Panc1 (cell line): ENCODE measurements at regions not wholly inside any gene's neighbourhood (a gene's known extent, or its start where the extent isn't known, plus 50 kb on each side); places are given as distances from the start of the nearest gene placed in this dataset.

Source experiments
- ATAC-seq: fragments of 200-7000 bp; cut with Tn5 transposase; 2 replicates; pipeline ENCODE4 v1.9.1; 2020; ENCODE audit warnings: mild to moderate bottlenecking, moderate library complexity
- BruUV-seq: library from RNA; stranded (reverse); fragments of 400-500 nt; replicated peaks from 2 replicates; lab custom pipeline; 2021; lab: Mats Ljungman, UMichigan
- CTCF ChIA-PET: fragments of 300-600 bp; sonication (Branson Sonifier 250); formaldehyde crosslinking; loops from one replicate; lab custom pipeline; 2022; ENCODE audit warnings: antibody characterized with exemption; lab: Charles Lee
- POLR2A ChIA-PET: fragments of 300-600 bp; sonication (Branson Sonifier 250); formaldehyde crosslinking; loops from one replicate; lab custom pipeline; 2022; ENCODE audit warnings: antibody characterized with exemption; lab: Charles Lee
- DNase-seq: peaks from one replicate; pipeline ENCODE4 v3.0.0-alpha.2; 2010; ENCODE audit warnings: low read depth, low spot score
- H3K27ac ChIP-seq: 2 replicates; pipeline ENCODE4 v1.5.1; 2011; ENCODE audit warnings: mild to moderate bottlenecking, low read length, inconsistent platforms
- H3K27me3 ChIP-seq: fragments of 200-500 bp; sonication (Bioruptor generic); 2 replicates; pipeline ENCODE4 v1.6.0; 2014; ENCODE audit warnings: low read length, inconsistent platforms; ENCODE audit not compliant: control insufficient read depth, insufficient read depth
- H3K36me3 ChIP-seq: fragments of 200-500 bp; sonication (Bioruptor generic); 2 replicates; pipeline ENCODE4 v1.5.1; 2014; ENCODE audit warnings: inconsistent platforms, mild to moderate bottlenecking, low read length, moderate library complexity; ENCODE audit not compliant: control insufficient read depth, insufficient read depth
- H3K4me1 ChIP-seq: 2 replicates; pipeline ENCODE4 v1.5.1; 2011; ENCODE audit warnings: inconsistent platforms, mild to moderate bottlenecking, low read length, moderate library complexity; ENCODE audit not compliant: control insufficient read depth, insufficient read depth
- H3K4me3 ChIP-seq, 2 experiments: 2 replicates each; pipeline ENCODE4 v1.5.1; 2011 to 2012; ENCODE audit warnings: low read depth in 2 of 2, low read length in 2 of 2, mild to moderate bottlenecking in 2 of 2, inconsistent platforms in 1 of 2, moderate library complexity in 1 of 2
- H3K9me3 ChIP-seq: fragments of 200-500 bp; sonication (Bioruptor generic); 2 replicates; pipeline ENCODE4 v1.5.1; 2014; ENCODE audit warnings: low read depth, mild to moderate bottlenecking, inconsistent platforms, low read length, moderate library complexity; ENCODE audit not compliant: control insufficient read depth, insufficient read depth
- POLR2AphosphoS5 ChIP-seq: IDR thresholded peaks from 2 replicates; pipeline ENCODE4 v1.6.1; 2012; ENCODE audit warnings: mild to moderate bottlenecking, low read depth, low read length, moderate library complexity
- SIN3A ChIP-seq: IDR thresholded peaks from 2 replicates; pipeline ENCODE4 v1.6.1; 2012; ENCODE audit warnings: low read depth, mild to moderate bottlenecking, low read length, moderate library complexity, borderline replicate concordance; ENCODE audit not compliant: insufficient read depth
- in situ Hi-C: cut with HindIII; loops from 2 replicates; pipeline ENCODE4 v1.10.0; 2016; ENCODE audit warnings: low sequenced_read_pairs, low pct_unique_long_range_greater_than_20kb
- intact Hi-C: fragments of 100-400 bp; cut with micrococcal nuclease; formaldehyde crosslinking; loops from one replicate; pipeline ENCODE4 v1.10.0; 2022; ENCODE audit not compliant: unreplicated experiment
- TF ChIP-seq, protein P1 (sequence below), 2 experiments: IDR thresholded peaks; 2 replicates each; pipeline ENCODE4 v1.6.1; 2011 to 2012; ENCODE audit warnings: low read depth in 2 of 2, control low read depth in 1 of 2, low read length in 1 of 2, mild to moderate bottlenecking in 1 of 2, moderate library complexity in 1 of 2; ENCODE audit not compliant: insufficient read depth in 1 of 2
- TF ChIP-seq, protein P2 (sequence below): fragments of 450-650 bp; IDR thresholded peaks from 2 replicates; pipeline ENCODE4 v1.5.1; 2017; ENCODE audit warnings: mild to moderate bottlenecking

GRCh38 chr1:38585971-38586370 lies 273.6 kb downstream of the RRAGC start:
- ChIA-PET CTCF (no interaction called here), POLR2A (no interaction called here)
- H3K27me3 ChIP-seq: no peaks in the 10 kb centered on the region; the same call in 1 of the 2 replicates
- intact Hi-C loops: no loop called here
- H3K9me3 ChIP-seq: no peaks in the 10 kb centered on the region
- no peaks in the 10 kb centered on the region for H3K36me3 ChIP-seq
- H3K4me1 ChIP-seq: no peaks in the 10 kb centered on the region
- H3K27ac ChIP-seq: no peak overlapping the region
- TF ChIP-seq, protein P1, sequence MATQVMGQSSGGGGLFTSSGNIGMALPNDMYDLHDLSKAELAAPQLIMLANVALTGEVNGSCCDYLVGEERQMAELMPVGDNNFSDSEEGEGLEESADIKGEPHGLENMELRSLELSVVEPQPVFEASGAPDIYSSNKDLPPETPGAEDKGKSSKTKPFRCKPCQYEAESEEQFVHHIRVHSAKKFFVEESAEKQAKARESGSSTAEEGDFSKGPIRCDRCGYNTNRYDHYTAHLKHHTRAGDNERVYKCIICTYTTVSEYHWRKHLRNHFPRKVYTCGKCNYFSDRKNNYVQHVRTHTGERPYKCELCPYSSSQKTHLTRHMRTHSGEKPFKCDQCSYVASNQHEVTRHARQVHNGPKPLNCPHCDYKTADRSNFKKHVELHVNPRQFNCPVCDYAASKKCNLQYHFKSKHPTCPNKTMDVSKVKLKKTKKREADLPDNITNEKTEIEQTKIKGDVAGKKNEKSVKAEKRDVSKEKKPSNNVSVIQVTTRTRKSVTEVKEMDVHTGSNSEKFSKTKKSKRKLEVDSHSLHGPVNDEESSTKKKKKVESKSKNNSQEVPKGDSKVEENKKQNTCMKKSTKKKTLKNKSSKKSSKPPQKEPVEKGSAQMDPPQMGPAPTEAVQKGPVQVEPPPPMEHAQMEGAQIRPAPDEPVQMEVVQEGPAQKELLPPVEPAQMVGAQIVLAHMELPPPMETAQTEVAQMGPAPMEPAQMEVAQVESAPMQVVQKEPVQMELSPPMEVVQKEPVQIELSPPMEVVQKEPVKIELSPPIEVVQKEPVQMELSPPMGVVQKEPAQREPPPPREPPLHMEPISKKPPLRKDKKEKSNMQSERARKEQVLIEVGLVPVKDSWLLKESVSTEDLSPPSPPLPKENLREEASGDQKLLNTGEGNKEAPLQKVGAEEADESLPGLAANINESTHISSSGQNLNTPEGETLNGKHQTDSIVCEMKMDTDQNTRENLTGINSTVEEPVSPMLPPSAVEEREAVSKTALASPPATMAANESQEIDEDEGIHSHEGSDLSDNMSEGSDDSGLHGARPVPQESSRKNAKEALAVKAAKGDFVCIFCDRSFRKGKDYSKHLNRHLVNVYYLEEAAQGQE (IDR thresholded peaks at IDR 0.05; ENCODE audit: insufficient read depth in 1 of 2, low read depth in 2 of 2, low read length in 1 of 2): no peak
- TF ChIP-seq SIN3A (no peak), POLR2AphosphoS5 (no peak)
- TF ChIP-seq, protein P2, sequence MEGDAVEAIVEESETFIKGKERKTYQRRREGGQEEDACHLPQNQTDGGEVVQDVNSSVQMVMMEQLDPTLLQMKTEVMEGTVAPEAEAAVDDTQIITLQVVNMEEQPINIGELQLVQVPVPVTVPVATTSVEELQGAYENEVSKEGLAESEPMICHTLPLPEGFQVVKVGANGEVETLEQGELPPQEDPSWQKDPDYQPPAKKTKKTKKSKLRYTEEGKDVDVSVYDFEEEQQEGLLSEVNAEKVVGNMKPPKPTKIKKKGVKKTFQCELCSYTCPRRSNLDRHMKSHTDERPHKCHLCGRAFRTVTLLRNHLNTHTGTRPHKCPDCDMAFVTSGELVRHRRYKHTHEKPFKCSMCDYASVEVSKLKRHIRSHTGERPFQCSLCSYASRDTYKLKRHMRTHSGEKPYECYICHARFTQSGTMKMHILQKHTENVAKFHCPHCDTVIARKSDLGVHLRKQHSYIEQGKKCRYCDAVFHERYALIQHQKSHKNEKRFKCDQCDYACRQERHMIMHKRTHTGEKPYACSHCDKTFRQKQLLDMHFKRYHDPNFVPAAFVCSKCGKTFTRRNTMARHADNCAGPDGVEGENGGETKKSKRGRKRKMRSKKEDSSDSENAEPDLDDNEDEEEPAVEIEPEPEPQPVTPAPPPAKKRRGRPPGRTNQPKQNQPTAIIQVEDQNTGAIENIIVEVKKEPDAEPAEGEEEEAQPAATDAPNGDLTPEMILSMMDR: no peak
- BruUV-seq: no TSS peak
- in situ Hi-C loops: no loop called here
- no peak overlapping the region for H3K4me3 ChIP-seq
- DNase-seq (no peak), ATAC-seq (no peak)

GRCh38 chr1:38585460-38585859 lies 274.1 kb downstream of the RRAGC start:
- in situ Hi-C loops: no loop called here
- no peak for TF ChIP-seq POLR2AphosphoS5
- TF ChIP-seq, protein P2: no peak
- Histone ChIP-seq H3K36me3 (no peaks in the 10 kb centered on the region), H3K4me3 (no peak overlapping the region), H3K4me1 (no peaks in the 10 kb centered on the region), H3K9me3 (no peaks in the 10 kb centered on the region), H3K27ac (no peak overlapping the region), H3K27me3 (no peaks in the 10 kb centered on the region; the same call in 1 of the 2 replicates)
- ChIA-PET CTCF (no interaction called here), POLR2A (no interaction called here)
- no peak for DNase-seq
- no TSS peak for BruUV-seq
- ATAC-seq: no peak
- intact Hi-C loops: no loop called here
